ACC112 (cell line): ENCODE measurements at regions not wholly inside any gene's neighbourhood (a gene's known extent, or its start where the extent isn't known, plus 50 kb on each side); places are given as distances from the start of the nearest gene placed in this dataset.
"Not testable (repeated sequence)": the region's sequence is repeated elsewhere in the genome, so short reads cannot be mapped to it uniquely, and the experiment has no call there.

ENCODE experiments used
- H2AFZ ChIP-seq: fragments of 200-600 bp; sonication (generic); one replicate; pipeline ENCODE4 v1.6.0; 2017; ENCODE audit warnings: antibody characterized with exemption, low read length; ENCODE audit not compliant: unreplicated experiment
- H3K27ac ChIP-seq: fragments of 200-600 bp; sonication (generic); 2 replicates; pipeline ENCODE4 v1.5.1; 2014; ENCODE audit warnings: low read depth, mild to moderate bottlenecking, antibody characterized with exemption, low read length, moderate library complexity
- H3K27me3 ChIP-seq: fragments of 200-600 bp; sonication (generic); 2 replicates; pipeline ENCODE4 v1.6.1; 2014; ENCODE audit warnings: mild to moderate bottlenecking, antibody characterized with exemption, low read length, moderate library complexity, mixed read lengths; ENCODE audit not compliant: insufficient read depth
- H3K36me3 ChIP-seq: fragments of 200-600 bp; sonication (generic); 2 replicates; pipeline ENCODE4 v1.6.1; 2016; ENCODE audit warnings: mild to moderate bottlenecking, antibody characterized with exemption, low read length, moderate library complexity, mixed read lengths; ENCODE audit not compliant: insufficient read depth
- H3K4me1 ChIP-seq: fragments of 200-600 bp; sonication (generic); one replicate; pipeline ENCODE4 v1.6.1; 2016; ENCODE audit warnings: low read length, mixed read lengths; ENCODE audit not compliant: insufficient read depth, unreplicated experiment, control insufficient read depth
- H3K4me3 ChIP-seq: fragments of 200-600 bp; sonication (generic); 2 replicates; pipeline ENCODE4 v1.5.1; 2014; ENCODE audit warnings: mild to moderate bottlenecking, low read depth, low read length
- H3K79me2 ChIP-seq: fragments of 200-600 bp; sonication (generic); one replicate; pipeline ENCODE4 v1.6.0; 2016; ENCODE audit warnings: low read length; ENCODE audit not compliant: control insufficient read depth, unreplicated experiment, insufficient read depth

GRCh38 chr11:116330439-116331185 is 442.2 kb downstream of the BUD13 start:
- H3K27me3 ChIP-seq, result no peaks in the 10 kb centered on the region
- no peaks in the 10 kb centered on the region for H3K4me1 ChIP-seq
- no peaks in the 10 kb centered on the region for H3K79me2 ChIP-seq
- no peak overlapping the region for H2AFZ ChIP-seq
- no peak overlapping the region for H3K4me3 ChIP-seq
- no peaks in the 10 kb centered on the region for H3K36me3 ChIP-seq
- H3K27ac ChIP-seq, result no peak overlapping the region

DNA sequence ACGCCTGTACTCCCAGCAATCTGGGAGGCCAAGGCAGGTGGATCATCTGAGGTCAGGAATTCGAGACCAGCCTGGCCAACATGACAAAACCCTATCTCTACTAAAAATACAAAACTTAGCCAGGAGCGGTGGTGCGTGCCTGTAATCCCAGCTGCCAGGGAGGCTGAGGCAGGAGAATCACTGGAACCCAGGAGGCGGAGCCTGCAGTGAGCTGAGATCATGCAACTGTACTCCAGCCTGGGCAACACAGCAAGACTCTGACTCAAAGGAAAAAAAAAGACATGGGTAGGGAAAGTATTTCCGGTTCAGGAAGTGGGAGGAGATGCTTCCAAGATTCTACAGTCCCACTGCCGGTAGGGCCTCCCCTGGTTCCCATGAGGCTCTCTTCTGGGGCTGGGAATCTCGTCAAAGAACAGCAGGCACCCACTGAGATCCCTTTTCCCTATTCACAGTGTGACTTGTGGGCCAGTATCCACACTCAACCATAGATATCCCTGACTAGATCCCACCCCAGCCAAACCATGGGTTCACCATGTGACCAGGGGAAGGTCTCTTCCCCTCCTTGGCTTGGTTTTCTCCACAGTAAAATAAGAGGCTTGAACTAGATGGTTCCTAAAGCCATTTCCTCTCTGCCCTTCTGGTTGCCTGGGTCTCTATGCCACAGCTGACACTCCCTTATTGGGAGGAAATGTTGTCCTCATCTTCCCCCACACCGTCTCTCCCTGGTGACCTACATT is 443.3 kb downstream of the BUD13 start:
- Histone ChIP-seq H3K4me3 (no peak overlapping the region), H3K27me3 (no peaks in the 10 kb centered on the region), H3K27ac (no peak overlapping the region), H2AFZ (no peak overlapping the region), H3K79me2 (no peaks in the 10 kb centered on the region), H3K4me1 (no peaks in the 10 kb centered on the region), H3K36me3 (no peaks in the 10 kb centered on the region)

DNA sequence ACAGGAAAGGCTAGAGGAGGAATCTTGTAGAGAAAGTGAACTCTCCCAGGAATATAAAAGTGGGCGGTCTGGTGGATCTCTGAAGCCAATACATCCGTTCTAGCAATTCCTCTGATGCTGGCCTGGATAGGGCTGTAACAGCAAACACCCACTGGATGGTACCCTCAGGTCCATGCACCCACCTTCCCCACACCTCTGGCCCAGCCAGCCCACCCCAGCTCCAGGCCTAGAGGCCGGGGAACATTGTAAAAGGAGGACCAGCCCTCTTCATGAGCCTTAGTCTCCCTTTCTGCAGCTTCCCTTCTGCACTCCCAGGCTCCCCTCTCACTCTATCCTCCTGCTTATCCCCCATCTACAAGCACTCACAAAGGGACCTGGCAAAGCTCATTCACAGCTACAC is 443.9 kb downstream of the BUD13 start:
- no peaks in the 10 kb centered on the region for H3K4me1 ChIP-seq
- H3K36me3 ChIP-seq, result no peaks in the 10 kb centered on the region
- H2AFZ ChIP-seq, result no peak overlapping the region
- H3K4me3 ChIP-seq, result no peak overlapping the region
- no peaks in the 10 kb centered on the region for H3K79me2 ChIP-seq
- H3K27me3 ChIP-seq, result no peaks in the 10 kb centered on the region
- no peak overlapping the region for H3K27ac ChIP-seq

- Histone ChIP-seq H2AFZ (no peak overlapping the region), H3K4me1 (no peaks in the 10 kb centered on the region), H3K4me3 (no peak overlapping the region), H3K36me3 (no peaks in the 10 kb centered on the region), H3K79me2 (no peaks in the 10 kb centered on the region), H3K27me3 (no peaks in the 10 kb centered on the region), H3K27ac (no peak overlapping the region)
Measured at GRCh38 chr11:116328391-116328790, 444.4 kb downstream of the BUD13 start.

GRCh38 chr11:116326146-116326545 is 446.6 kb downstream of the BUD13 start:
- Histone ChIP-seq H3K36me3 (no peaks in the 10 kb centered on the region), H3K4me3 (no peak overlapping the region), H3K79me2 (no peaks in the 10 kb centered on the region), H2AFZ (no peak overlapping the region), H3K4me1 (no peaks in the 10 kb centered on the region), H3K27ac (no peak overlapping the region), H3K27me3 (no peaks in the 10 kb centered on the region)

DNA sequence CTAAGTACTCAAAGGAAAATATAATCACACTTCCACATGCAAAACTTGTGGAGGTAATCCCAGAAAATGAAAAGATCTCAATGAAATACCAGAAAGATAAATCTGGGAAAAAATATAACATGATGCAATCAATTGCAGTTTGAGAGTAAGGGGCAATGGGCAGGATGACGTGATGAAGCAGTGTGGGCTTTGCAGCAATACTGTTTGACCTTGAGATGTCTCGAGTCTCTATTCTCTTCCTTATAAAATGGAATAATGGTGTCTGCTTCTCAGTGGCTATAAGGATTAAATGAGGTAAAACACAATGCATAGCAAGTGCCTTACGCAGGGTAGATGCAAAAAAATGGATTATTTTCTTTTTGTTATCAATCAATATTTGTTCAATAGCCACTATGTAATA is 447.5 kb downstream of the BUD13 start:
- no peaks in the 10 kb centered on the region for H3K79me2 ChIP-seq
- no peaks in the 10 kb centered on the region for H3K27me3 ChIP-seq
- H3K27ac ChIP-seq, result no peak overlapping the region
- H3K36me3 ChIP-seq, result no peaks in the 10 kb centered on the region
- H3K4me3 ChIP-seq, result no peak overlapping the region
- H3K4me1 ChIP-seq, result no peaks in the 10 kb centered on the region
- no peak overlapping the region for H2AFZ ChIP-seq

- H3K4me1 ChIP-seq, H3K4me3 ChIP-seq, H3K27me3 ChIP-seq, H3K36me3 ChIP-seq, H3K27ac ChIP-seq, H3K79me2 ChIP-seq, H2AFZ ChIP-seq: not testable (repeated sequence)
Measured at GRCh38 chr11:116324077-116324476, 448.7 kb downstream of the BUD13 start.

- Histone ChIP-seq H3K27me3 (no peaks in the 10 kb centered on the region), H3K79me2 (no peaks in the 10 kb centered on the region), H2AFZ (no peak overlapping the region), H3K27ac (no peak overlapping the region), H3K36me3 (no peaks in the 10 kb centered on the region), H3K4me3 (no peak overlapping the region), H3K4me1 (no peaks in the 10 kb centered on the region)
Measured at GRCh38 chr11:116317212-116317611, 455.6 kb downstream of the BUD13 start.

- no peak overlapping the region for H3K27ac ChIP-seq
- H2AFZ ChIP-seq, result no peak overlapping the region
- no peak overlapping the region for H3K4me3 ChIP-seq
- no peaks in the 10 kb centered on the region for H3K27me3 ChIP-seq
- no peaks in the 10 kb centered on the region for H3K4me1 ChIP-seq
- no peaks in the 10 kb centered on the region for H3K36me3 ChIP-seq
- no peaks in the 10 kb centered on the region for H3K79me2 ChIP-seq
Measured at GRCh38 chr11:116314006-116314405, 458.8 kb downstream of the BUD13 start.

- Histone ChIP-seq H3K79me2 (no peaks in the 10 kb centered on the region), H3K4me1 (no peaks in the 10 kb centered on the region), H2AFZ (no peak overlapping the region), H3K27me3 (no peaks in the 10 kb centered on the region), H3K36me3 (no peaks in the 10 kb centered on the region), H3K4me3 (no peak overlapping the region), H3K27ac (no peak overlapping the region)
Measured at GRCh38 chr11:116312570-116313391, 460.0 kb downstream of the BUD13 start.
